ENCODE measurements at regions not wholly inside any gene's neighbourhood (a gene's known extent, or its start where the extent isn't known, plus 50 kb on each side); places are given as distances from the start of the nearest gene placed in this dataset.

GRCh38 chr2:175823002-175823706 lies 178.9 kb downstream of the LNPK start (continued):
- TF ChIP-seq CHD7 (IDR thresholded peaks at IDR 0.05; ENCODE audit: insufficient replicate concordance, low read length) (no peak), BRCA1 (IDR thresholded peaks at IDR 0.05; ENCODE audit: low read depth, low read length) (no peak)

Data from H1 (cell line).